ENCODE measurements at regions not wholly inside any gene's neighbourhood (a gene's known extent, or its start where the extent isn't known, plus 50 kb on each side); places are given as distances from the start of the nearest gene placed in this dataset.

DNA sequence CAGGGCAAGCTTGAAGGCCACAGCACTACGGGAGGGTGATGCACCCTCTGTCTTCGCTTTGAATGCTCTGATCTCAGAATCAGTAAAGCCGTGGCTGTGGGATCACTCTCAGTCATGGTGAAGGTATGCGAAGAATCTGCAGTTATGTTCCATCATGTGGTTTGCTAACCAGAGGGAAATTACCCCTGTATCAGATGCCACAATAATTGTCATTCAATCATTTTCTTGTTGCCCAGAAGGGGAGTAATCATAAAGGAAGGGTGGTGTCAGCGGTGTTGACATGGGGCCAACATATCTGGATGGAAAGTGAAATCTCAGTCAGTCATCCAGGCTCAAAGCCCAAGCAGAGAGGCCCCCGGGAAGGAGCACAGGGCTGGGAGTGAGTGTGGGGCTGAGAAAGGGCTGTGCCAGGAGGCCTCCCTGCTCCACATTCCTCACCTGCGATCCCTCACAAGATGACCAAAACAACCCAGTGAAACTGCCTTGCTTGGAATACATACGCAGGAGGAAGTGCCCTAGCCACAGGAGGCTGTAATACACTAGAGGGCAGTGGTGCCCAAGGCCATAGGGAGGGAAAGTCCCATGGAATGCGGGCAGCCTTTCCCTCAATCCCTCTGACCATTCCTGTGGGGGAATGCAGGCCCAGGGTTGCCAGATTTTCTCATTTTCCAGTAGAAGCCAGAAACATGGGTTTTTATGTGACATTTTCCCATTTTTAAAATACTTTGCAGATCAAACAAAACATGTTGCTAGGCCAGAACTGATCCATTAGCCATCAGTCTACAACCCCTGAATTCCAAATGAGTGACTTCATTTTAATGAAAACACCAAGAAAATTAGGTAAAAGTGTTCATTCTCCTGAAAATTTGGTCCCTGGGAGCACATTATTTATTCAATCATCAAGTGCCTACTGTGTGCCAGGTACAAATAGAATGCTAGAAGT lies 95.7 kb upstream of the VANGL1 start:
- TF ChIP-seq POLR2AphosphoS5 (IDR thresholded peaks at IDR 0.05; ENCODE audit: borderline replicate concordance, low read depth, low read length) = no peak
- TF ChIP-seq FOXP2 (optimal IDR thresholded peaks at IDR 0.05; ENCODE audit: control extremely low read depth, extremely low read length, insufficient read depth) = no peak
- TF ChIP-seq EZH2 (IDR thresholded peaks at IDR 0.05) = no peak
